Spleen (tissue), 7 donors: ENCODE measurements at regions not wholly inside any gene's neighbourhood (a gene's known extent, or its start where the extent isn't known, plus 50 kb on each side); places are given as distances from the start of the nearest gene placed in this dataset.

Experiments used
- CTCF ChIP-seq, 11 experiments: fragments of 200-600 bp in 7 of 11; fragments of 450-650 bp in 4 of 11; sonication (generic) in 4 of 11; IDR thresholded peaks in 8 of 11; conservative IDR thresholded peaks in 3 of 11; 1 replicate in 7 of 11; 2 replicates in 4 of 11; pipeline versions ENCODE4 v1.4.0 to v1.8.0; 2016 to 2021; ENCODE audit warnings: antibody characterized with exemption in 11 of 11, inconsistent platforms in 4 of 11, mild to moderate bottlenecking in 1 of 11
- POLR2A ChIP-seq, 3 donors: fragments of 450-650 bp; IDR thresholded peaks; one replicate each; pipeline ENCODE4 v1.5.1; 2017; ENCODE audit warnings: antibody characterized with exemption in 3 of 3, mild to moderate bottlenecking in 1 of 3
- donor health status: DM: no; HTN: no; CAD: no; lungs with moderate emphysema.
- donor health status: DM: no; HTN: no; CAD: no.
- donor health status: DM: no; HTN: no; CAD: no.

- no peak for TF ChIP-seq CTCF (IDR thresholded peaks at IDR 0.05 in 8 of 11, conservative IDR thresholded peaks at IDR 0.05 in 3 of 11)
- TF ChIP-seq POLR2A (IDR thresholded peaks at IDR 0.05), result no peak
These were observed 1312.8 kb upstream of the ACVR2A start for GRCh38 chr2:146532009-146532408.
